ENCODE measurements at regions not wholly inside any gene's neighbourhood (a gene's known extent, or its start where the extent isn't known, plus 50 kb on each side); places are given as distances from the start of the nearest gene placed in this dataset.

DNA sequence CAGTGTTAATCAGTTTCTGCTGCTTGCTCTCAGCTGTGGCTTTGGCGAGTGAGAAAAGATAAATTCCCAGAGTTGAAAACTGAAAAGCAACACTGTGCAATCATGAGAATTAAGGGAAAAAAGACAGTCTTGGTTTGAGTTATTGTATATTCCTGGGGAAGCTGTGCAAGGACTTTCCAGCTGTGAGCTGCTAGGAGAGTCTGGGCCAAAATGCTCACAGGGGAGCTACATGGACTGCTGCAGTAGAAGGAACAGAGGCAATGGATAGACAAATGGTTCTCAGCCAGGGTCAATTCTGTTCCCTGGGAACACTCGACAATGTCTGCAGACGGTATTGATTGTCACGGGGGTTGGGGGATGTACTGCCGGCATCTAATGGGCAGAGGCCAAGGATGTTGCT, 102.0 kb upstream of the ADAMTS18 start:
- no peaks in the 10 kb centered on the region for H3K4me1 ChIP-seq
- WGBS, 5 donors, result 51 to 75% (median 63%) methylated on average over 5 of the region's 5 CpGs
- H3K36me3 ChIP-seq, result no peaks in the 10 kb centered on the region
- H3K27me3 ChIP-seq, result no peaks in the 10 kb centered on the region
- intact Hi-C loops (cut with DNase I; ENCODE audit: low total_unique reads), result no loop called here
- H3K9me3 ChIP-seq, result no peaks in the 10 kb centered on the region
- no peak for TF ChIP-seq POLR2AphosphoS5 (IDR thresholded peaks at IDR 0.05)
- TF ChIP-seq EP300 (IDR thresholded peaks at IDR 0.05), result no peak
- TF ChIP-seq, protein P1, sequence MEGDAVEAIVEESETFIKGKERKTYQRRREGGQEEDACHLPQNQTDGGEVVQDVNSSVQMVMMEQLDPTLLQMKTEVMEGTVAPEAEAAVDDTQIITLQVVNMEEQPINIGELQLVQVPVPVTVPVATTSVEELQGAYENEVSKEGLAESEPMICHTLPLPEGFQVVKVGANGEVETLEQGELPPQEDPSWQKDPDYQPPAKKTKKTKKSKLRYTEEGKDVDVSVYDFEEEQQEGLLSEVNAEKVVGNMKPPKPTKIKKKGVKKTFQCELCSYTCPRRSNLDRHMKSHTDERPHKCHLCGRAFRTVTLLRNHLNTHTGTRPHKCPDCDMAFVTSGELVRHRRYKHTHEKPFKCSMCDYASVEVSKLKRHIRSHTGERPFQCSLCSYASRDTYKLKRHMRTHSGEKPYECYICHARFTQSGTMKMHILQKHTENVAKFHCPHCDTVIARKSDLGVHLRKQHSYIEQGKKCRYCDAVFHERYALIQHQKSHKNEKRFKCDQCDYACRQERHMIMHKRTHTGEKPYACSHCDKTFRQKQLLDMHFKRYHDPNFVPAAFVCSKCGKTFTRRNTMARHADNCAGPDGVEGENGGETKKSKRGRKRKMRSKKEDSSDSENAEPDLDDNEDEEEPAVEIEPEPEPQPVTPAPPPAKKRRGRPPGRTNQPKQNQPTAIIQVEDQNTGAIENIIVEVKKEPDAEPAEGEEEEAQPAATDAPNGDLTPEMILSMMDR (IDR thresholded peaks at IDR 0.05), result no peak
- no peak for TF ChIP-seq POLR2A (IDR thresholded peaks at IDR 0.05)
- no peak overlapping the region for H3K27ac ChIP-seq
- H3K4me3 ChIP-seq, result no peak overlapping the region
- DNase-seq, result peak in 1 of 2 donors; percentile 36

DNA sequence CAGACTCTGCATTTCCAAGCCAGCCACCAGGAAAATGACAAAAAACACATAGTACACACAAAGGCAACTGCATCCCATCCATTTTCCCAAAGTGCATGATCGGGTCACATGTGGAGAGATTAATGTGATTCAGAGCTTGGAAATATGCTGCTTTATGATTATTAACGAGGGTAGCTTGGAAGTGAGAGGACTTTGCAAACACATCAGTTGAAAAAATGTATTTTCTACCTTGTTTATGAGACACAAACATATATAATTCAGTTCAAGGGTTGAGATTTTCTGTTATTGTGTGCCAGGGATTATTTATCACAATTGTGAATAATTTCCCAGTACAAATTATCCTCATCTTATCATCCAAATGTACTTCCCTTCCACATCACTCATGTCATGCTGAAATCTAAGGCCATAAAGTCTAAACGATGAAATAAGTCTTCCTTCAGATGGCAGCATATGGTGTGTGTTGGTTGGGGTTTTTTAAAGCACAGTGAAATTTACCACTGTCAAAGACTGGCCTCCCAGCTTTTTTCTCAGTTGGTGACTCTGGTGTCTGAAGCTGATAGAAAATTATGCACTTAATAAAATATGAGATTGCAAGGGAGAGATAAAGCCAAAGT, 104.7 kb upstream of the ADAMTS18 start:
- TF ChIP-seq EP300 (IDR thresholded peaks at IDR 0.05) (no peak), POLR2A (IDR thresholded peaks at IDR 0.05) (no peak), POLR2AphosphoS5 (IDR thresholded peaks at IDR 0.05) (no peak)
- TF ChIP-seq, protein P1 (IDR thresholded peaks at IDR 0.05), result no peak
- no peaks in the 10 kb centered on the region for H3K27me3 ChIP-seq
- H3K36me3 ChIP-seq, result no peaks in the 10 kb centered on the region
- intact Hi-C loops (cut with DNase I; ENCODE audit: low total_unique reads), result no loop called here
- no peak overlapping the region for H3K4me3 ChIP-seq
- no peak for DNase-seq
- WGBS, 5 donors, result 45 to 64% (median 58%) methylated on average over 3 of the region's 3 CpGs
- H3K4me1 ChIP-seq, result no peaks in the 10 kb centered on the region
- no peak overlapping the region for H3K27ac ChIP-seq
- no peaks in the 10 kb centered on the region for H3K9me3 ChIP-seq

DNA sequence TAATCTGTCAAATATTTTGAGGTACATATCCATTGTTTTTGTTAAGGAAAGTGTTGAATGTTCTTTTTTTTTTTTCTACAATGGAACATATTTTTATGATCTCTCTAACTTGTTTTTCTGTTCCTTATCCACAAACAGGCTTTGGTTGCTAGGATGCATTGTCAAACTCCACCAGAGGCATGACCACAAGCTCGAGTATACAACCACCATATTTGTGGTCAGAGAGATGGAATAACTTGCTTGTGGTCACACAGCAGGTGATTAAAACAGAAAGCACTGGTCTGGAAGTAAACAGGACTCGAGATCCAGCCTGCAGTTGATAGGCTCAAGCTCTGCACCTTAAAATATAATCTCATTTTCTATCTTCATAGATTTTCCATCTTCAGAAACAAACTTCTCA, 105.8 kb upstream of the ADAMTS18 start:
- TF ChIP-seq POLR2AphosphoS5 (IDR thresholded peaks at IDR 0.05), result no peak
- TF ChIP-seq, protein P1 (IDR thresholded peaks at IDR 0.05), result no peak
- no peak for TF ChIP-seq POLR2A (IDR thresholded peaks at IDR 0.05)
- no peak for TF ChIP-seq EP300 (IDR thresholded peaks at IDR 0.05)
- 16 to 36% (median 27%) methylated on average over 2 of the region's 2 CpGs for WGBS, 5 donors

DNA sequence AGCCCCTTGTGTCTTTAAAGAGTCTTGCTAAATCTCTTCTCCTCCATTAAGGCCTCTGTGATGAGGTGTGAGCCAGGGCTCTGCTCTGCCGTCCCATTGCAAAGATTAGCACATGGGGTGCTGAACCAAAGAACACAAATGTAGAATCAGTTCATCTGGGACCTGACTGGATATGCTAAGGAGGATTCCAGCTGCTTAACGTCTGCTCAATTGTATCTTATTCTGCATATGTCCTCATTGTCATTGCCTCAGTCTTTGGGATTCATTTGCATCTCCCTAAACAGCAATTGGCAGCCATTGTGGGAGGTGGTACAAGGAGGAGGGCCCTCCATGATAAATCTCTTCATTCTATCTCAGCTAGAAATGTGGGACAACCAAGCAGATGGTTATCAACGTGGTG, 106.3 kb upstream of the ADAMTS18 start:
- intact Hi-C loops (cut with DNase I; ENCODE audit: low total_unique reads), result no loop called here
- no peaks in the 10 kb centered on the region for H3K36me3 ChIP-seq
- H3K27ac ChIP-seq, result no peak overlapping the region
- TF ChIP-seq POLR2AphosphoS5 (IDR thresholded peaks at IDR 0.05), result no peak
- TF ChIP-seq POLR2A (IDR thresholded peaks at IDR 0.05), result no peak
- TF ChIP-seq, protein P1 (IDR thresholded peaks at IDR 0.05), result no peak
- TF ChIP-seq EP300 (IDR thresholded peaks at IDR 0.05), result no peak
- H3K9me3 ChIP-seq, result no peaks in the 10 kb centered on the region
- WGBS, 5 donors, result 42 to 58% (median 48%) methylated on average over 3 of the region's 3 CpGs
- H3K27me3 ChIP-seq, result no peaks in the 10 kb centered on the region
- no peak overlapping the region for H3K4me3 ChIP-seq
- no peak for DNase-seq
- H3K4me1 ChIP-seq, result no peaks in the 10 kb centered on the region

More for the DNA sequence above, 105.8 kb upstream of the ADAMTS18 start:
- intact Hi-C loops (cut with DNase I; ENCODE audit: low total_unique reads), result no loop called here
- Histone ChIP-seq H3K36me3 (no peaks in the 10 kb centered on the region), H3K4me3 (no peak overlapping the region), H3K4me1 (no peaks in the 10 kb centered on the region), H3K27me3 (no peaks in the 10 kb centered on the region), H3K9me3 (no peaks in the 10 kb centered on the region), H3K27ac (no peak overlapping the region)
- DNase-seq, result no peak

All from stomach (tissue), 8 donors.